B cell (primary cell): ENCODE measurements at regions not wholly inside any gene's neighbourhood (a gene's known extent, or its start where the extent isn't known, plus 50 kb on each side); places are given as distances from the start of the nearest gene placed in this dataset.

Experiments used
- ATAC-seq: fragments of 200-7000 bp; cut with Tn5 transposase; one replicate; pipeline ENCODE4 v1.10.0; 2021; ENCODE audit warnings: low read depth, mild to moderate bottlenecking, moderate number of reproducible peaks, moderate library complexity
- CTCF ChIA-PET: fragments of 350-600 bp; sonication (Branson Sonifier 250); formaldehyde crosslinking; loops from one replicate; lab custom pipeline; 2021; ENCODE audit warnings: antibody characterized with exemption, inconsistent platforms; lab: Charles Lee
- POLR2A ChIA-PET: fragments of 350-600 bp; sonication (Branson Sonifier 250); formaldehyde crosslinking; loops from one replicate; lab custom pipeline; 2021; ENCODE audit warnings: antibody characterized with exemption; lab: Charles Lee
- DNase-seq: peaks from one replicate; pipeline ENCODE4 v3.0.0; 2013
- H2AFZ ChIP-seq: 2 replicates; pipeline ENCODE4 v1.6.1; 2012; ENCODE audit warnings: mild to moderate bottlenecking, low read depth, low read length; ENCODE audit not compliant: insufficient read depth, poor library complexity, severe bottlenecking
- H3K27ac ChIP-seq, 2 donors: 1 replicate in 1 of 2; 2 replicates in 1 of 2; pipeline ENCODE4 v1.5.1; 2012 to 2013; ENCODE audit warnings: low read length in 2 of 2, mild to moderate bottlenecking in 2 of 2, moderate library complexity in 1 of 2
- H3K27me3 ChIP-seq, 4 experiments: fragments of 200-600 bp in 1 of 4; sonication (generic) in 1 of 4; replicated peaks in 1 of 4; 1 replicate in 2 of 4; 2 replicates in 2 of 4; pipeline versions ENCODE4 v1.6.1 to v1.7.0; 2013 to 2016; ENCODE audit warnings: low read length in 3 of 4, mild to moderate bottlenecking in 2 of 4, mixed read lengths in 1 of 4, moderate library complexity in 1 of 4; ENCODE audit not compliant: insufficient read depth in 4 of 4, control insufficient read depth in 3 of 4; ENCODE audit errors: control extremely low read depth in 1 of 4
- H3K36me3 ChIP-seq, 2 experiments: replicated peaks in 1 of 2; 1 replicate in 1 of 2; 2 replicates in 1 of 2; pipeline versions ENCODE4 v1.6.1 to v1.7.1; 2013; ENCODE audit warnings: low read length in 1 of 2; ENCODE audit not compliant: insufficient read depth in 2 of 2, control insufficient read depth in 1 of 2; ENCODE audit errors: control extremely low read depth in 1 of 2, extremely low read depth in 1 of 2
- H3K4me1 ChIP-seq, 2 donors: fragments of 200-600 bp in 1 of 2; sonication (generic) in 1 of 2; 1 replicate in 1 of 2; 2 replicates in 1 of 2; pipeline versions ENCODE4 v1.5.1 to v1.6.1; 2013 to 2017; ENCODE audit warnings: low read length in 2 of 2; ENCODE audit not compliant: control insufficient read depth in 2 of 2, insufficient read depth in 2 of 2
- H3K4me2 ChIP-seq: replicated peaks from 2 replicates; pipeline ENCODE3; 2012; ENCODE audit warnings: mild to moderate bottlenecking, low read depth, low read length; ENCODE audit not compliant: poor library complexity, severe bottlenecking
- H3K4me3 ChIP-seq, 5 experiments: fragments of 200-600 bp in 1 of 5; sonication (generic) in 1 of 5; 1 replicate in 3 of 5; 2 replicates in 2 of 5; pipeline versions ENCODE4 v1.5.1 to v1.7.0; 2011 to 2016; ENCODE audit warnings: low read length in 4 of 5, mild to moderate bottlenecking in 4 of 5, low read depth in 2 of 5, control low read depth in 1 of 5, moderate library complexity in 1 of 5; ENCODE audit not compliant: insufficient read depth in 1 of 5; ENCODE audit errors: control extremely low read depth in 1 of 5, extremely low read depth in 1 of 5
- H3K79me2 ChIP-seq: fragments of 200-600 bp; sonication (generic); one replicate; pipeline ENCODE4 v1.6.0; 2016; ENCODE audit warnings: low read length; ENCODE audit not compliant: control insufficient read depth, insufficient read depth
- H3K9ac ChIP-seq: fragments of 200-600 bp; sonication (generic); 2 replicates; pipeline ENCODE4 v1.6.1; 2017; ENCODE audit warnings: mild to moderate bottlenecking, low read length, moderate library complexity
- H3K9me3 ChIP-seq, 3 donors: one replicate each; pipeline versions ENCODE4 v1.6.1 to v1.7.1; 2013; ENCODE audit warnings: low read length in 2 of 3; ENCODE audit not compliant: control insufficient read depth in 2 of 3, insufficient read depth in 1 of 3; ENCODE audit errors: control extremely low read depth in 1 of 3
- H4K20me1 ChIP-seq: 2 replicates; pipeline ENCODE4 v1.6.0; 2012; ENCODE audit warnings: mild to moderate bottlenecking, low read length; ENCODE audit not compliant: insufficient read depth, control insufficient read depth, poor library complexity, severe bottlenecking
- H3K27ac Mint-ChIP-seq: one replicate; pipeline ENCODE4 v1.8.0; 2021; ENCODE audit warnings: mixed read lengths
- H3K27me3 Mint-ChIP-seq: one replicate; pipeline ENCODE4 v1.8.0; 2021; ENCODE audit warnings: mixed read lengths
- H3K4me1 Mint-ChIP-seq: one replicate; pipeline ENCODE4 v1.8.0; 2021; ENCODE audit warnings: mixed read lengths
- H3K4me3 Mint-ChIP-seq: one replicate; pipeline ENCODE4 v1.8.0; 2021; ENCODE audit warnings: mixed read lengths
- H3K9me3 Mint-ChIP-seq: one replicate; pipeline ENCODE4 v1.8.0; 2022; ENCODE audit warnings: mixed read lengths; ENCODE audit not compliant: insufficient read depth
- CTCF ChIP-seq: fragments of 200-600 bp; IDR thresholded peaks from one replicate; pipeline ENCODE4 v1.8.0; 2022; ENCODE audit warnings: antibody characterized with exemption, mild to moderate bottlenecking
- EZH2 ChIP-seq: IDR thresholded peaks from 2 replicates; pipeline ENCODE4 v1.6.1; 2012; ENCODE audit warnings: borderline replicate concordance, low read depth, mild to moderate bottlenecking, moderate library complexity, low read length; ENCODE audit not compliant: insufficient read depth, poor library complexity, severe bottlenecking
- WGBS: methylation state at CpG from one replicate; pipeline ENCODE4 v1.1.5; 2013; ENCODE audit warnings: missing lambda C conversion rate; ENCODE audit not compliant: insufficient coverage; 5-methylcytosine and 5-hydroxymethylcytosine counted together
- intact Hi-C: fragments of 100-400 bp; cut with micrococcal nuclease; formaldehyde crosslinking; loops from one replicate; pipeline ENCODE4 v1.10.0; 2022

DNA sequence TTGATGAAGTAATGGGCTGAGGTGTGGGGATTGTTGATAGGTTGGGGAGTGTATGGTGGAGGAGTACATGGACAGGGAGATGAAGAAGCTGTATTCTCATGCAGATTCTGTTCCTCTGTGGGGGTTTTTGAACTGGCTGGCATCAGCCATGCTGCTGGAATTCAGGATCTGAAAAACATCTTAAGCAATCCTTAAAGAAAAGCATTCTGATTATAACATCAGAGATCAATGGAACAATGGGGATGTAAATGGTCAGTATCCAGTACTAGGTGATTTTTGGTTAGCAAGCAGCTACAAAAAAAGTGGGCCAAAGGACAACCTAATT lies 247.5 kb upstream of the GALNT17 start:
- Histone ChIP-seq H3K9me3 (no peaks in the 10 kb centered on the region), H3K4me1 (no peaks in the 10 kb centered on the region), H3K36me3 (no peaks in the 10 kb centered on the region), H3K4me3 (no peak overlapping the region), H3K79me2 (no peaks in the 10 kb centered on the region), H3K4me2 (no peak overlapping the region), H3K27me3 (no peaks in the 10 kb centered on the region), H3K9ac (no peak overlapping the region), H4K20me1 (no peaks in the 10 kb centered on the region), H2AFZ (no peak overlapping the region), H3K27ac (no peak overlapping the region)
- H3K9me3 Mint-ChIP-seq: peaks cover 4% of the 10 kb centered on the region
- POLR2A ChIA-PET: no interaction called here
- no peak overlapping the region for H3K4me3 Mint-ChIP-seq
- H3K4me1 Mint-ChIP-seq: no peaks in the 10 kb centered on the region
- H3K27me3 Mint-ChIP-seq: peaks cover 3% of the 10 kb centered on the region
- DNase-seq: no peak
- CTCF ChIA-PET: no interaction called here
- H3K27ac Mint-ChIP-seq: no peak overlapping the region
- TF ChIP-seq EZH2: no peak
- TF ChIP-seq CTCF: no peak
- no peak for ATAC-seq
- intact Hi-C loops: no loop called here

- H3K79me2 ChIP-seq: no peaks in the 10 kb centered on the region
- H3K4me1 ChIP-seq: no peaks in the 10 kb centered on the region
- peaks cover 0 to 2% (median 0%) of the 10 kb centered on the region in 3 donors for H3K9me3 ChIP-seq
- H3K4me3 Mint-ChIP-seq: no peak overlapping the region
- no peaks in the 10 kb centered on the region for H3K4me1 Mint-ChIP-seq
- peaks cover 3% of the 10 kb centered on the region for H3K27me3 Mint-ChIP-seq
- no peak overlapping the region for H2AFZ ChIP-seq
- ATAC-seq (no peak), DNase-seq (no peak)
- 63% methylated on average over 2 of the region's 3 CpGs for WGBS
- no peaks in the 10 kb centered on the region for H4K20me1 ChIP-seq
- no peak overlapping the region for H3K27ac ChIP-seq
- no peak overlapping the region for H3K4me3 ChIP-seq
- no peaks in the 10 kb centered on the region for H3K36me3 ChIP-seq
- TF ChIP-seq CTCF: no peak
- no peak for TF ChIP-seq EZH2
- no peaks in the 10 kb centered on the region for H3K27me3 ChIP-seq
- POLR2A ChIA-PET: no interaction called here
- no peak overlapping the region for H3K4me2 ChIP-seq
- intact Hi-C loops: no loop called here
- CTCF ChIA-PET: no interaction called here
- no peak overlapping the region for H3K27ac Mint-ChIP-seq
- H3K9ac ChIP-seq: no peak overlapping the region
- H3K9me3 Mint-ChIP-seq: peaks cover 6% of the 10 kb centered on the region
Measured at GRCh38 chr7:70884809-70885208, 247.1 kb upstream of the GALNT17 start.
